MM.1S (cell line): ENCODE measurements at regions not wholly inside any gene's neighbourhood (a gene's known extent, or its start where the extent isn't known, plus 50 kb on each side); places are given as distances from the start of the nearest gene placed in this dataset.

Source experiments
- EZH2 ChIP-seq: fragments of 300-600 bp; sonication (generic); optimal IDR thresholded peaks from 2 replicates; pipeline ENCODE3; 2017; ENCODE audit warnings: low read depth, mild to moderate bottlenecking, antibody characterized with exemption, low read length, mixed read lengths
- TF ChIP-seq, protein P1 (sequence below): fragments of 300-600 bp; sonication (generic); IDR thresholded peaks from 2 replicates; pipeline ENCODE4 v1.5.1; 2016; ENCODE audit warnings: antibody characterized with exemption, low read length, mixed read lengths

DNA sequence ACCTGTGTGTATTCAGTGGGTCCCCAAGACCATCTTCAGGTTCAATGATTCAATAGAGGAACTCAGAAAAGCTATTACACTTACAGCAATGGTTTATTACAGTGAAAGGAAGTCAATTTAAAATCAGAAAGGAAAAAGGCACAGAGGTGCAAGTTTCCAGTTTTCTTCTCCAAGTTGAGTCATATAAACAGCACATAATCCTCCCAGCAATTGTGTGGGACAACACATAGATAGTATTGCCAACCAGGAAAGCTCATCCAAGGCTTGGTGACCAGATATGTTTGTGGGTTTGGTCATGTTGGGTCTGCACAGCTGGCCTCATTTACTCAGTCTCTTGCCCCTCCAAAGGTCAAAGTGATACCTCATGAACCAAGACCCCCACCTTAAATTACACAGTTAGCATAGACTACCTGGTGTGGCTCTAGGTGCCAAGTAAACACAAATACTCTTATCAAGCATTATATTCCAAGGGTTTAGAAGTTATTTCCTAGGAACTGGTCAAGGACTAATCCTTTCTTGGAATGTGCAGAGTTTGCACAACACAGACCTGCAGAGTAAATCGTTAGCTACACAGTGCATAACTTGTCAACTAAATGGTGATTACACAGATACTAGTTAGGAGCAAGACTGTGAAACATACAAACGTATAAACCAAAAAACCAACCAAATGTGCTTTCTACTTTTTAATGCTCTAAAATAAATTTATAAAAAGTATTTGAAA lies 777.3 kb downstream of the PCDH18 start:
- TF ChIP-seq, protein P1, sequence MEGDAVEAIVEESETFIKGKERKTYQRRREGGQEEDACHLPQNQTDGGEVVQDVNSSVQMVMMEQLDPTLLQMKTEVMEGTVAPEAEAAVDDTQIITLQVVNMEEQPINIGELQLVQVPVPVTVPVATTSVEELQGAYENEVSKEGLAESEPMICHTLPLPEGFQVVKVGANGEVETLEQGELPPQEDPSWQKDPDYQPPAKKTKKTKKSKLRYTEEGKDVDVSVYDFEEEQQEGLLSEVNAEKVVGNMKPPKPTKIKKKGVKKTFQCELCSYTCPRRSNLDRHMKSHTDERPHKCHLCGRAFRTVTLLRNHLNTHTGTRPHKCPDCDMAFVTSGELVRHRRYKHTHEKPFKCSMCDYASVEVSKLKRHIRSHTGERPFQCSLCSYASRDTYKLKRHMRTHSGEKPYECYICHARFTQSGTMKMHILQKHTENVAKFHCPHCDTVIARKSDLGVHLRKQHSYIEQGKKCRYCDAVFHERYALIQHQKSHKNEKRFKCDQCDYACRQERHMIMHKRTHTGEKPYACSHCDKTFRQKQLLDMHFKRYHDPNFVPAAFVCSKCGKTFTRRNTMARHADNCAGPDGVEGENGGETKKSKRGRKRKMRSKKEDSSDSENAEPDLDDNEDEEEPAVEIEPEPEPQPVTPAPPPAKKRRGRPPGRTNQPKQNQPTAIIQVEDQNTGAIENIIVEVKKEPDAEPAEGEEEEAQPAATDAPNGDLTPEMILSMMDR = no peak
- TF ChIP-seq EZH2 = no peak
